ENCODE measurements at regions not wholly inside any gene's neighbourhood (a gene's known extent, or its start where the extent isn't known, plus 50 kb on each side); places are given as distances from the start of the nearest gene placed in this dataset.
A peak's percentile ranks its signal among the peaks of the same experiment; 100 is the strongest.

DNA sequence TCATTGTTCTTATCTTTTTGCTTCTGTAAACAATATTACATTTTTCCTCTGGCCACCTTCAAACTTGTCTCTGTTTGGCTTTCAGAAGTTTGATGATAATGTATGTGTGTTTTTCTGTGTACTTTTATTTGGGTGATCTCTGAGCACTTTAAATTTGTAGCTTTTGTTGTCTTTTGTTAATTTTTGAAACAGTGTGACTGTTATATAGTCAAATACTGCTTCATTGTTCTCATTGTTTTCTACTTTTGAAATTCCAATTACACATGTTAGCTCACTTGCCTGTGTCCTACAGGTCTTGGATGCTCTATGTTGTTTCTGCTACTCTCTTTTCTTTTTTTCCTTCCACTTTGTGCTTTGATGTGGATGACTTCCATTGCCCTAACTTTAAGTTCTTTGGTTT lies 460.1 kb upstream of the KHDRBS2 start:
- Mint-ChIP-seq H3K36me3 (ENCODE audit: low read depth, unreplicated experiment) (no peaks in the 10 kb centered on the region), H3K27me3 (ENCODE audit: unreplicated experiment) (no peaks in the 10 kb centered on the region), H3K4me1 (ENCODE audit: unreplicated experiment) (no peaks in the 10 kb centered on the region), H3K9me3 (ENCODE audit: unreplicated experiment) (no peaks in the 10 kb centered on the region), H3K4me3 (ENCODE audit: unreplicated experiment) (no peak overlapping the region), H3K27ac (ENCODE audit: unreplicated experiment) (peak overlapping the region; percentile 21)
- DNase-seq (ENCODE audit: low spot score) = no peak
- TF ChIP-seq, protein P1, sequence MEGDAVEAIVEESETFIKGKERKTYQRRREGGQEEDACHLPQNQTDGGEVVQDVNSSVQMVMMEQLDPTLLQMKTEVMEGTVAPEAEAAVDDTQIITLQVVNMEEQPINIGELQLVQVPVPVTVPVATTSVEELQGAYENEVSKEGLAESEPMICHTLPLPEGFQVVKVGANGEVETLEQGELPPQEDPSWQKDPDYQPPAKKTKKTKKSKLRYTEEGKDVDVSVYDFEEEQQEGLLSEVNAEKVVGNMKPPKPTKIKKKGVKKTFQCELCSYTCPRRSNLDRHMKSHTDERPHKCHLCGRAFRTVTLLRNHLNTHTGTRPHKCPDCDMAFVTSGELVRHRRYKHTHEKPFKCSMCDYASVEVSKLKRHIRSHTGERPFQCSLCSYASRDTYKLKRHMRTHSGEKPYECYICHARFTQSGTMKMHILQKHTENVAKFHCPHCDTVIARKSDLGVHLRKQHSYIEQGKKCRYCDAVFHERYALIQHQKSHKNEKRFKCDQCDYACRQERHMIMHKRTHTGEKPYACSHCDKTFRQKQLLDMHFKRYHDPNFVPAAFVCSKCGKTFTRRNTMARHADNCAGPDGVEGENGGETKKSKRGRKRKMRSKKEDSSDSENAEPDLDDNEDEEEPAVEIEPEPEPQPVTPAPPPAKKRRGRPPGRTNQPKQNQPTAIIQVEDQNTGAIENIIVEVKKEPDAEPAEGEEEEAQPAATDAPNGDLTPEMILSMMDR (IDR thresholded peaks at IDR 0.05; ENCODE audit: unreplicated experiment) = no peak

DNA sequence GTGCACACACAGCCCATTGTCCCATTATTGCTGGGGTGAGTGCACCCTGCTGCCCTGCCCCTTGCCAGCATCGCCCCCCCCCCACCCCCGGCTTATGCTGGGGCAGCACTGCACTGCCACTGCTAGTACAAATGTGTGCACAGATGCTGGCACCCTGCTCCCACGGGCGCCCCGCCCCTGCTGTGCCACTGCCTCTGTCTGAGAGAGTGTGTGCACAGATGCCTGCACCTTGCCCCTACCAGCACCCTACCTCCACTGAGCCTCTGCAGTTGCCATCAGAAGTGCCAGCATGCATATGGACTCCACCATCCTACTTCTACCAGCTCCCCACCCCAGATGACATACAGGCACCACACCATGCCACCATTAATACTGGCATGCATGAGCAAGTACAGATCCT lies 454.6 kb upstream of the KHDRBS2 start:
- H3K27me3 Mint-ChIP-seq (ENCODE audit: unreplicated experiment) = peaks cover 5% of the 10 kb centered on the region
- no peaks in the 10 kb centered on the region for H3K36me3 Mint-ChIP-seq (ENCODE audit: low read depth, unreplicated experiment)
- TF ChIP-seq, protein P1 (IDR thresholded peaks at IDR 0.05; ENCODE audit: unreplicated experiment) = no peak
- H3K9me3 Mint-ChIP-seq (ENCODE audit: unreplicated experiment) = no peaks in the 10 kb centered on the region
- H3K4me3 Mint-ChIP-seq (ENCODE audit: unreplicated experiment) = no peak overlapping the region
- H3K27ac Mint-ChIP-seq (ENCODE audit: unreplicated experiment) = no peak overlapping the region
- no peaks in the 10 kb centered on the region for H3K4me1 Mint-ChIP-seq (ENCODE audit: unreplicated experiment)
- DNase-seq (ENCODE audit: low spot score) = no peak

DNA sequence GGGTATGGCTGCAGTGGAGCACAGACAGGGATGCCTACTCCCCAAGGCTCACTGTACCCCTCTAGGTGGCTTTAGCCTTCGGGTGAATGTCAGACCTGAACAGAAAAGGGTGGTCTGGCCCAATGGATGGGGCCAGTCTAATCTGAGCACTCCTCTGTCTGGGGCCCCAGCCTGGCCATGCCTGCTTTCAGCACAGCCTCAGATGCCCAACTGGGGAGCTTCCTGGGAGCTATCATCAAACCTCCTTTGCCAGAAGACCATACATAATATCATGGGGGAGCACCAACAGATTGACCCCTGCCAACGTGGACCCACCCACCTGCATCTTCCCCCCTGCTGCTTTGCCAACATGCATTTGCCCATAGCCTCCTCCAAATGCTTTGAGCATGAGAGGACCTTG lies 454.1 kb upstream of the KHDRBS2 start:
- Mint-ChIP-seq H3K4me1 (ENCODE audit: unreplicated experiment) (peaks cover 2% of the 10 kb centered on the region), H3K27ac (ENCODE audit: unreplicated experiment) (no peak overlapping the region), H3K27me3 (ENCODE audit: unreplicated experiment) (peaks cover 5% of the 10 kb centered on the region), H3K9me3 (ENCODE audit: unreplicated experiment) (no peaks in the 10 kb centered on the region), H3K4me3 (ENCODE audit: unreplicated experiment) (no peak overlapping the region), H3K36me3 (ENCODE audit: low read depth, unreplicated experiment) (no peaks in the 10 kb centered on the region)
- no peak for DNase-seq (ENCODE audit: low spot score)
- TF ChIP-seq, protein P1 (IDR thresholded peaks at IDR 0.05; ENCODE audit: unreplicated experiment) = no peak

DNA sequence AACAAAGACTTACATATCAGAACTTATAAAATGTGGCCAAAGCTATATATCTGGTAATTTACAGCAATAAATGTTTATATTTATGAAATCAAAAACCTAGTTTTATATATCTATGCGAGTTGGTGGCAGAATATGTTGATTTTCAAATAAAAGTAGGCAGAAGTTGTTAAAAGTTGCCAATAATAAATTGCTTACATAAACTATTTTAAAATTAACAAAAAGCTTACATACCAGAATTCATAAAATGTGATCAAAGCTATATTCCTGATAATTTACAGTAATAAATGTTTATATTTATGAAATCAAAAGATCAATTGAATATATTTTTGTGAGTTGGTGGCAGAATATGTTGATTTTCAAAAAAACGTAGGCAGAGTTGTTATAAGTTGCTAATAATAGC lies 451.8 kb upstream of the KHDRBS2 start:
- peaks cover 2% of the 10 kb centered on the region for H3K4me1 Mint-ChIP-seq (ENCODE audit: unreplicated experiment)
- TF ChIP-seq, protein P1 (IDR thresholded peaks at IDR 0.05; ENCODE audit: unreplicated experiment) = no peak
- H3K36me3 Mint-ChIP-seq (ENCODE audit: low read depth, unreplicated experiment) = no peaks in the 10 kb centered on the region
- H3K4me3 Mint-ChIP-seq (ENCODE audit: unreplicated experiment) = no peak overlapping the region
- peaks cover 5% of the 10 kb centered on the region for H3K27me3 Mint-ChIP-seq (ENCODE audit: unreplicated experiment)
- H3K27ac Mint-ChIP-seq (ENCODE audit: unreplicated experiment) = no peak overlapping the region
- no peak for DNase-seq (ENCODE audit: low spot score)
- no peaks in the 10 kb centered on the region for H3K9me3 Mint-ChIP-seq (ENCODE audit: unreplicated experiment)

DNA sequence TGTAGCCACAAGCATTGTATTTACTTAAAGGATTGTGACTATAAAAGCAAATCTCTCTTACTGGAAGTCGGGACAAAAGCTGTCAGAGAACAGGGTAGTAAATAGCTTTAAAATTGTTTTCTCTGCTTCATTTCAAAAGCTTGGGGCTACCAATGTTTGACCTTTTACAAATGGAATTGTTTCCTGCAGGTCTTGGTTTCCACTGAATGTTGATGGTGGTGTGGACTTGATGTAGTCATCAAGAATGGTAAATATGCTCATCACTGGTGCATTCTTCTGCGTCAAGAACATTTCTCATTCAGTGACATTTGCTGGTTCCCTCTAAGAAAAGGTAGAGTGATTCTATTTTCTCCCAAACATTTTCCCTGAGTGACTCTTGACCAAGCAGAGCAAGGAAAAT lies 435.4 kb upstream of the KHDRBS2 start:
- Mint-ChIP-seq H3K36me3 (ENCODE audit: low read depth, unreplicated experiment) (no peaks in the 10 kb centered on the region), H3K4me1 (ENCODE audit: unreplicated experiment) (no peaks in the 10 kb centered on the region), H3K27me3 (ENCODE audit: unreplicated experiment) (no peaks in the 10 kb centered on the region), H3K4me3 (ENCODE audit: unreplicated experiment) (no peak overlapping the region), H3K27ac (ENCODE audit: unreplicated experiment) (no peak overlapping the region), H3K9me3 (ENCODE audit: unreplicated experiment) (no peaks in the 10 kb centered on the region)
- TF ChIP-seq, protein P1 (IDR thresholded peaks at IDR 0.05; ENCODE audit: unreplicated experiment) = no peak
- no peak for DNase-seq (ENCODE audit: low spot score)

Measured in endothelial cell (in vitro differentiated cells).